GM19043 (cell line): ENCODE measurements at regions not wholly inside any gene's neighbourhood (a gene's known extent, or its start where the extent isn't known, plus 50 kb on each side); places are given as distances from the start of the nearest gene placed in this dataset.
"Not testable (repeated sequence)": the region's sequence is repeated elsewhere in the genome, so short reads cannot be mapped to it uniquely, and the experiment has no call there.

ENCODE experiments used
- ATAC-seq: cut with Tn5 transposase; IDR thresholded peaks from one replicate; pipeline ENCODE4 v1.9.1; 2021; ENCODE audit warnings: low read depth; ENCODE audit not compliant: unreplicated experiment

DNA sequence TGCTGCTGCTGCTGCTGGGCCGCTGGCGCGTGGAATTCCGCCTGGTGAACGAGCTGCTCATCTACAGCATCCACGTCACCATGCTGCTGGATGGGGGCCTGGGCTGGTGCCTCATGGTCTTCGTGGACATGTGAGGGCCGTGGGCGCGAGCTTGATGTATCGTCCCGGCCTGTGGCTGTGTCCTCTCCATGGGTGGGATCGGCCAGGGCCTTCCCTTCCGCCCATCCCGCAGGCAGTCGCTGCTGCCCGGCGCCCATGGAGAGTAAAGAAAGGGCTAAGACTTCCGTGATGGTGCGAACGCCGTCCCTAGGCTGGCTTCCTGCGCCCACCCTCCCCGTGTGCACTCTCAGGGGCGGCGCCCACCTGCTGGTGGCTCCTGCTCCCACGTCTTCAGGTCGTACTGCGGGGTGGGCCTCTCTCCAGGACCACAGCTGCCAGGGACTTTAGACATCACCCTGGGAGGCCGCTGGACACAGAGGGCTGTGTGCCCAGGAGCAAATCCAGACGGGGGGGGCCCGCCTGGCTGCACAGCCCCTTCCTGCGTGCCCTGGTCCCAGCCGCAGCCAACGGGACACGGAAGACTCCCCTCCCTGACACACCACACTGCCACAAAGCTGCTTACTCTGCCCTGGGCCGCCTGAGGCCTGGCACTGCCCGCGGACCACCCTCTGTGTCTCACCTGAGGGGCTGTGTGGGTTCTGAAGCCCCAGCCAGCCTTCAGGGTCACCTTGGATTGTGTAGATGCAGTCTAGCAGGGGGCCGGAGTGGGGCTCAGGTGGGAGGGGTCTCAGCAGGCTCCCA, 167.5 kb downstream of the SEPTIN7 start:
- ATAC-seq: no peak

DNA sequence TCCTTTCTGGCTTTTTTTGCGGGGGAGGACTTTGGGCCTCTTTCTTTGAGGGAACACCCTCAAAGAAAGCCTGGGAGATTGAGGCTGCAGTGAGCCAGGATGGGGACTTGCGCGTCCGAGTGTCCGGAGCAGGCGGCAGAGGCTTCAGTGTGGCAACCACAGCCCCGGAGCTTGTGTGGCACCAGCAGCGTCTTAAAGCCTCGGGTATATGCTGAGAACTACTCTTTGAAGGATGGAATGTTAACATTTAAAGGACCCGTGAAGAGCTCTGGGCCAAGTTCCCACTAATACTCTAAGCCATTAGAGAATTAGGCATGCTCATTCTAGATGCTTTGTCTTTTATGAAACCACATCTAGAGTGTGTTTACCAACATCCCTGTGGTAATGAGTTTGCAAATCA, 168.2 kb downstream of the SEPTIN7 start:
- ATAC-seq: no peak

DNA sequence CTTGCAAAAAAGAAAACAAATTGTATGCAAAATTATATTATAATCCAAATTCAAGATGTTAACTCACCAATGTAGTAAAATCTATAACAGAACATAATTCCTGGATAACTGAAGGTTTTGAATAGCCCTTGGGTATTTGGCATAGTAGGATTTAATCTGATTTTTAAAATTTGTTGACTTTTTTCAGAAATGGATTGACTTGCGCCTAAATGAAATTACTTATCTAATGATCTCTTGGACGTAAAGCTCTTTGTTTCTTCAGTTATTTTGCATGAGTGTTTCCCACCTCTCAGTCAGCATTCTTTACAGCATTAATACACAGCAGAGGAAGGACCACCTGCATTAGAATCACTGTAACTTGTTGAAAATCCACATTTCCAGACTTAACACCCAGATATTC, 169.6 kb downstream of the SEPTIN7 start:
- no peak for ATAC-seq

DNA sequence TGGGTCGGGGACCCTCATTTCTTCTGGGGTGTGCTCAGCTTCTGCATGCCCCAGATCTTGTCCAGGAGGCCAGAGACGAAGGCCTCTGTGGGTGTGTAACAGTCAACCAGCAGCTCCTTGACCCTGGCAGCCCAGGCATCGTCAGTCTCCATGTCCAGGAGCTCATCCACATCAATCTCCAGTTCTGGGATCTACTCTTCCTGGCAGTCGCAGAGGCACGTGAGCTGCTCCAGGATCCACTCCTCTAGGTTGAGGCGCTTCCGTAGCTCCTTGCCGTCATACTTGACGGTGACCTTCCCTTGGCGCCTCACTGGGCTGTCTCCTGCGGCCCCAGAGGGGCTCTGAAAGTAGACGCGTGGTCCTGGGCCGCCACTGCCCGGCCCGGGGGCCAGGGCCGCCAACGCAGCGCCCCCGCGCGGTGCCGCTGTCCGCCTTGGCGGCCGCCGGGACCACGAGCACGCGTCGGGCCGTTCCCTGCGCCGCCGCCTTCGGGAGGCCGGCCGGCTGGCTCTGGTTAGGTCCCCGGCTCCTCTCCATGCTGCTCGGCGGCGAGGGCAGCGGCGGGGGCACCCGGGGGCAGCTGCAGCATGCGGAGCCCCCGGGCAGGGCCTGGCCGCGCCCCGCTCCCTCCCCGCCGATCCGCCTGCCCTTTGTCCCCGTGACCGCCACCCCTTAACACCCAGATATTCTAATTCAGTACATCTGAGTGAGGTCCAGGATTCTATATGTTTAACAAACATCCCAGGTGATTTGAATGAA, 170.5 kb downstream of the SEPTIN7 start:
- ATAC-seq: no peak

DNA sequence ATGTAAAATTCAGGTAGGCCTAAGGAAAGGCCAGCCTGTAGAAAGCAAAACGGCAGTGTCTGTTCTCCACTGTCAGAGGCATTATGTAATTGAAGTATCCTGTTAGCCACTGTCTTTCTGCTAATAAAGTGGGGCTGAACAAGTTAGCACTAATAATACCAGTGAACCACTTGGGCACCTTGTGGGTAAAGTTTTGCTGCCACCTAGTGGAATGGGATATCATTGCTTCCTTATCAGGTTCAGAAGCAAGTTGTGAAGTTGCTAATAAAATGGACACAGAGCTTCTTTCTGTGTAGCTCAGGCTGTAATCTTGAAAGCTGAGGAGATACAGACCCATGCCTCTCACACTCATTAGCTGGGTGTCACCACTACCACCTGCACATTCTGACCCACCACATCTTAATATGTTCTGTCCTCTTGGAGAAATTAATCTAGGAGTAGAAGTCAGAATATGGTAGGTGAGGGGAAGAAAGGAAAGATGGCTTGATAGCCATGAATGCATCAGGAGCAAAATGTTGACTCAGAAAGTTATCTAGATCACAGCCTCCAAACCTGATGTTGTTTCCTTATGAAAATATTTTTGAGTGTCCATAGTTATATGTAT, 175.1 kb downstream of the SEPTIN7 start:
- peak; percentile 68 for ATAC-seq

DNA sequence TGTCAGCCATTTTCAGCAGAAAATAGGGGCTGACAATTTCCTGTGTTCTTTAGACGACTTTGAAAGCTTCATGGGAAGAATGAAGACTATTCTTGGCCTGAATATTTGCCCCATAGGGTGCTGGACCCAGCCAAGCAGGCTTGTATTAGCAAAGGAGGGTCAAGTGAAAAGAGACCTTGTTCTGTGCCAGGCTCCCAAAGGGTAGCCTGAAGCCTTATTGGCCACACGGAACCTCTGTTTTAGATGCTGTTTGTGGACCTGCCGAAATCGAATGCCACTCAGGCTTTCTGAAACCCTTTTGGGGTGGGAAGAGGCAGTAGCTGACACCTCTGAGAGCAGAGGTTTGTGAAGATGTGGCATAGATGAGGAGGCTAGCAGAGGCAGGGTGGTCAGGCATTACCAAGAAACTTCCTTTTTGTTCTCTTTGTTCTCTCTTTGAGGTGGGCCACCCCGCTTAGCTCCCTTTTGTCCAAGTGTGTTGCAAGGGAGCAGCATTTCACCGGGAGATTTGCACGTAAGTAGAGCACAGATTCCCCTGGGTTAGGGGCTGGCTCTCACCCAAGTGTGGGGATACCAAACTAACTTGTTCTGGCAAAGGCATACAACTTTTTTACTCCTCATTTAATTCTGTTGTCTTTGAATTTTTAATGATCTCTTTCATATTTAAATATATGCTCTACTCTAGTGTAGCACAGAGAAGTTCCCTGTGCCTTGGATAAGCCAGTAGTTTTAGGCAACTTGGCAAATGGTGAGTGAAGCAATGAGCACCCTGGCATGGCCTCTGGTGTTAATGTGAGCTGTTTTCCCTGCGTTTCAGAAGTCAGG, 174.0 kb upstream of the EEPD1 start:
- not testable (repeated sequence) for ATAC-seq

DNA sequence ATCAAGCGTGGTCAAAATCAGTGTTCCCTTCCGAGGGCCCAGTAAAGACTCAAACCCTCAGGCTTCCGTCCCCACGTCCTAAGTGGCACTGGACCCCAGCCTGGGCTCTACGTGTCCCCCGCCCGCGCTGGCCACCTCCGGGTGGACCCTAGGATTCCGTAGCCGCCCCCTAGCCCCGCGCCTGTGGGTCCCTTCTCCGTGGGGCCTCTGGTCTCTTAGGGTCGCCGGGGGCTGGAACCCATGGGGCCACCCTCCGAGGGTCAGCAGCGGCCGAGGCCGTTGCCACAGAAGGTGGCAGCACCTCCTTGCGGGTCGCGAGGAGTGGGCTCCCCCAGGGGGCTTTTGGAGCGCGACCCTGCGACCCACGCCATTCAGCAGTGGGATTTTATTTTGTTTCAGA, 170.5 kb upstream of the EEPD1 start:
- ATAC-seq: no peak

DNA sequence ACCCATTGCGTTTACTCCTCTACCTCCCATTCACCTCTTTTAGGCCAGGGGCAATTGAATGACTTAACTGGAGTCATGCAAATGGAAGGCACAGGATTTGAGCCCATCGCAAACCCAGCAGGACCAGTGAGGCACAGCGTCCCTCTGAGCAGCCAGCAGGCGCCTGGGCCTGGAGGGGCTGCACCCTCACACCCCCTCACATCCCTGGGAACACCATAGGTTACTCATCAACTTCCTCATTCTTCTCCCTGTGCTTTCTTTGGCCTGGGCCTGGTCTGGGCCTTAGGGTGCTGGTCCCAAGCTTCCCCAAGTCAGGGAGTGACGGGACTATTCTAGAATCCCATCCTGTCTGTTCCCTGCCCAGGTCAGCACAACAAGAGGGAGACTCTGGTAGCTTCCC, 169.4 kb upstream of the EEPD1 start:
- no peak for ATAC-seq

DNA sequence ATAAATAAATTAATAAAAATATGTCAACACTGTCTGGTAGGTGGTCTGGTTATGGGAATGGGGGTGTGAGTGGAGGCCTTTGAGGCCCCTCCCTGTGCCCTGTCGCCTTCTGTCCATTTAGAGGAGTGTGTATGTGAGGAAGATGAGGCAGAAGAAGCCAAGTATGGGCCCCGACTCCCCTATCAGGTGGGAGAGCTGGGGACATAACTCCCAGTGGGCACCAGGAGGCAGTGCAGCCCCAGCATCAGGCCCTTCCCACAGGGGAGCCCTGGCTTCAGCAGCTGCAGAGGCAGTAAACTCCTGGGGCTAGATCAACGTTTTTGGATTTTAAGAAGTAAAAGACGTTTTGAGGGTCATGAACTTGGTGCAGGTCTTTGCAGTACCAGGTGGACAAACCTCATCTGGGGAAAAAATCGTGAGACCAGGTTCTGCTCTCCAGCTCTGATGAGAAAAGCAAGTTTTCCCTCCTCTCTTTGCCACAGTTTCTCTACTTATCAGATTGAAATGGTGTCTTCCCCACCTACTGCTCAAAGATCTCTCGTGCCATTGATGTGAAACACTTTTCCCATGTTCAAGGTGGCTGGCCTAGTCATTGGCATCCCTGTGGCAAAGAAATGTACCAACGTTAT, 167.8 kb upstream of the EEPD1 start:
- ATAC-seq: peak; percentile 77

DNA sequence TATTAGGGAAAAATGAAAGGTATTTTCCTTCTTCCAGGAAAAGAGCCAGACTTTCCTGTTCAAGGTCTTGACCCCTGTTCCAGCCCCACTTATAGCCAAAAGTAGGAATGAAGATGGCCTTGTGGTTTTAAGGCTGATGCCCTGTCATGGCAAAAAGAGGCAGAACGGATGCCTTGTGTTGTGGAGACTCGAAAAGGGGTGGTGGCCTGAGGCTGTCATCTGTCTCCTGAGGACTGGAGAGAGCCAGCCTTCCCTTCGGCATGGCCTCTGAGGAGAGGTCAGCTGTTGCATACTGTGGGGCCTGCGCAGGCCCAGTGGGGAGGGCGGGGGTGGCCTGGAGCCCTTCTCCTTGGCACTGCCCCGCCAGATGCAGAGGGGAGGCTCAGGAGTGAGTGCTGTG, 166.0 kb upstream of the EEPD1 start:
- ATAC-seq: no peak

DNA sequence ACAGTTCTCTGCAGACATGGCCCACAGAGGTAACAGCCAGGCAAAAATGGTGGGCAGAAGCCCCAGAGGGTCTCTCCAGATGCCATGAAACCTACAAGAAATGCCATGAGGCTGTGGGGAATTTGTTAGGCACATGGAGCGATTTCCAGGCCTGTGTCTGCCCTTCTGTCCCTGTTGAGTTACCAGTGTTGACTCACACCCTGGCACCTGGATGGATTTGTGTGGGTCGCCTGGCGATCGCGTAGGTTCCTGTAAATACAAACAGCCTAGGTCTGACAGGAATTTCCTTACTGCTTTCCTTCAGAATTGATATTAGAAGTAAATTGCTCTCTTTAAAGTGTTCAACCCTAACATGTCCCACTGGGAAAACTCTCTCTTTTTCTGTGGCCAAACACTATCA, 164.9 kb upstream of the EEPD1 start:
- ATAC-seq: no peak

DNA sequence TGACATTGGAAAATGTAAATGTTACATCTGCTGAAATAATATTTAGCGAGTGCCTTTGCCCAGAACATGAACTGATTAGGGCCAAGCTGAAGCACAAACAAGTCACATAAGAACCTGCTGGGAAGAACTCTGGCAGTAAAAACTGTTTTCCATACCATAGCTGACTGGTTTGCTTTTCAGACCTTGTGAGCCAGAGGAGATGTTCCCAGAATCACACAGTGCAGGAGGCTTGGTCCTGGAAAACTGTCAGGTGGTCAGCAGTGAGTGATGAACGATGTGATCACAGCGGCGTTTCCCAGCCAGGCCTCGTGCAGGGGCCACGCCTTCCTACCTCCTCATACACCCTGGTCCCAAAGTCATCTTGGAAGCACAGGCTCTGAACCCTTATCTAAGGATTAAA, 164.2 kb upstream of the EEPD1 start:
- no peak for ATAC-seq

DNA sequence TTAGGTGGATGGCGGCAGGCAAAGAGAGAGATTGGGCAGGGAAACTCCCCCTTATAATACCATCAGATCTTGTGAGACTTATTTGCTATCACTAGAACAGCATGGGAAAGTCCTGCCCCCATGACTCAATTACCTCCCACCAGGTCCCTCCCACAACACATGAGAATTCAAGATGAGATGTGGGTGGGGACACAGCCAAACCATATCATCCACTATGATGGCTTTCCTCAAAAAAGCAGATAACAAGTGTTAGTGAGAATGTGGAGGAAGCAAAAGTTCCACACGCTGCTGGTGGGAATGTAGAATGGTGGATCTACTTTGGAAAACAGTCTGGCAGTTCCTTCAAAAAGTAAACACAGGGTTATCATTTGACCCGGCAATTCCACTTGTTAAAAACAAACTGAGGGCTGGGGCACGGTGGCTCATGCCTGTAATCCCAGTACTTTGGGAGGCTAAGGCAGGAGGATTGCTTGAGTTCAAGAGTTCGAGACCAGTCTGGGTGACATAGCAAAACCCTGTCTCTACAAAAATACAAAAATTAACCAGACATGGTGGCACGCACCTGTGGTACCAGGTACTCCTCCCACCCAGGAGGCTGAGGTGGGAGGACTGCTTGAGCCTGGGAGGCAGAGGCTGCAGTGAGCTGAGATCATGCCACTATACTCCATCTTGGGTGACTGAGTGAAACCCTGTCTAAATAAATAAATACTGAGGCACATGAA, 161.4 kb upstream of the EEPD1 start:
- ATAC-seq: no peak

DNA sequence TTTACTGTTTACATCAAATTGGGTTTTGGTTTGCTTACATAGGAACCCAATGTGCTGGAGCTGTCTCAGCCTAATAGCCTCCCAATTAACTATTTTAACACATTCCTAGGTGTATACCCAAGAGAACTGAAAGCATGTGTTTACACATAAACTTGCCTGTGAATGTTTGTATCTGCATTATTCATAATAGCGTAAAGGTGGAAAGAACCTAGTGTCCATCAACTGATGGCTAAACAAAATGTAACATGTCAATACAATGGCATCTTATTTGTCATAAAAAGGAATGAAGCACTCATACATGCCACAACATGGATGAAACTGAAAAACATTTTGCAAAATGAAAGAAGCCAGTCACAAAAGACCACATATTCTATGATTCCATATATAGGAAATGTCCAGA, 160.6 kb upstream of the EEPD1 start:
- ATAC-seq: no peak

DNA sequence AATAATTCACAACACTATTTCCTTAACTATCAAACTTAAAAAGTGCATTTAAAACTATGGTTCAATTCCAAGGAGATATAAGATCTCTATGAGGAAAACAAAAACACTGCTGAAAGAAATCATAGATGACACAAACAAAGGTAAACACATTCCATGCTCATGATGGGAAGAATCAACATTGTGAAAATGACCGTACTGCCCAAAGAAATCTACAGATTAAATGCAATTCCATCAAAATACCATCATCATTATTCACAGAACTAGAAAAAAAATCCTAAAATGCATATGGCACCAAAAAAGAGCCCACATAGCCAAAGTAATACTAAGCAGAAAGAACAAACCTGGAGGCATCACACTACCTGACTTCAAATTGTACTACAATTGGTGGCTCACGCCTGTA, 159.9 kb upstream of the EEPD1 start:
- ATAC-seq: no peak

DNA sequence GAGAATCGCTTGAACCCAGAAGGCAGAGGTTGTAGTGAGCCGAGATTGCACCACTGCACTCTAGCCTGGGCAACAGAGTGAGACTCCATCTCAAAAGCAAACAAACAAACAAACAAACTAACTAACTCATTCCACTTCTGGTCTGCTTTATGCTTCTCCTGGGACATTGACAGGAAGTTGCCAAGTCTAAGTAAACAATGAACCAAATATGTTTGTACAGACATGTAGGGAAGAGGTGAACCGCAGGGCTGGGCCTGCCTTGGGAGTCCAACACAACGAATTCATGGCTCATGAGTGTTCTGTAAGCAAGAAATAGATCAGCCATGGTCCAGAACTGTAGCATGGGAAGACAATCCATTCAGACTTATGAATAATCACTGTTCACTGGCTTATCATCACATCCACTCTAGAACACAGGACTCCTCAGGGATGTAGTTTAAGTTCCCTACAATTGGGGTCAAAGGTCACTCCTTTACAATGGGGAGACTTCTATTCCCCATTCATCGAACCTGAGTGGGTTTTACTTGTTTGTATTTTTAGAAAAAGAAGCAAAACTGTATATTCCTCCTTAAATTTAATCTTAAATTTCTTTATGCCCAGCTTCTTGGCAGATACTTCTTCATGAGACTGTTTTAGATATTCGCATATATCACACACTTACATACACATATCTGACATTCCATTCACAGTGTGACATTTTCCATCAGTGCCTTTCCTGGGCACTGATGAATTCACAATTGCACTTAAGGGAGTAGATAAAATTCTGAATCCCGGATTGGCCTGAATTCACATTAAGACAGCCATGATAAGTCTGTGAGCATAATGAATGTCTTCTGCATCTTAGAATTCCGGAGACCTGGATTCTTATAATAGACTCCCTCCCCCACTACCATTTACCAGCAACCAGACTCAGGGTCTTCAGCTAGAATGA, 159.1 kb upstream of the EEPD1 start:
- no peak for ATAC-seq

DNA sequence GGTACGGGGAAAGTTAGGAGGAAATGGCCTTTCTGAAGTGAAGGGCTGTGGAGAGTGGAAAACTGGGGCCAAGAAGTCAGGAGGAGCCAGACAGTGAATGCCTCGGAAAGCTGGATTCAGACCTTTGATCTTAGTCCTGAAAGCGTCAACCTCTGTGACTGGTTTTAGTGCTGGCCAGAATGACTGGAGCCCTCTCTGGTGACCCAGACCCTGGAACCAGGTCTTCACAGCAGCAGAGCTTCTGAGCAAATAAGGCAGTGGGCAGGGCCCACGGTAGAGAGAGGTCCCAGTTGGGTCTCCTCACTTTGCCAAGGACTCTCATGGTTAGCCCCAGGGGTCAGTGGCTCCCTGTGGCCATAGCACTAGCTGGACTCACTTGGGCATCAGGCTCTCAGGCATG, 157.7 kb upstream of the EEPD1 start:
- no peak for ATAC-seq

DNA sequence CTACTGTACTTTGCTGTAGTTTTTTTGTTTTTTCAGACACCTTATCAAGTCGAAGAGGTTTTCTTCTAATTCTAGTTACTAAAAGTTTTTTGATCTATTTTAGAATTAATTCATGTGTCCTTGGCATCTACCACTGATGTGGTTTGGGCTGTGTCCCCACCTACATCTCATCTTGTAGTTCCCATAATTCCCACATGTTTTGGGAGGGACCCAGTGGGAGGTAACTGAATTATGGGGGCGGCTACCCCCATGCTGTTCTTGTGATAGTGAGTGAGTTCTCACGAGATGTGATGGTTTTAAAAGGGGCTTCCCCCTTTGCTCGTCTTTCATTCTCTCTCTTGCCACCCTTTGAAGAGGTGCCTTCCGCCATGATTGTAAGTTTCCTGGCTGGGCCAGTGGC, 154.6 kb upstream of the EEPD1 start:
- no peak for ATAC-seq

DNA sequence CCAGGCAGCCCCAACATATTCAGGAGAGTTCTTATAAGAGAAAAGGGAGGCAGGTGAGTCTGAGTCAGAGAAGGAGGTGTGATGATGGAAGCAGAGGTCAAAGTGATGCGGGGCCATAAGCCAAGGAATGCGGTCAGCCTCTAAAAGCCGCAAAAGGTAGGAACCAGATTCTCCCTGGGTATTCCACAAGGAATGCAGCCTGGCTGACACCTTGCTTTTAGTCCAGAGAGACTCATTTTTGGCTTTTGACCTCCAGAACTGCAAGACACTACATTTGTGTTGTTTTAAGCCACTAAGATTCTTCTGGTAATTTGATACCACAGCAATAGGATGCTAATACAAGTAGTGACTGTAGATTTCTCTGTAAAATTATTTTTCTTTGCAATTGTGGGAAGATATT, 151.5 kb upstream of the EEPD1 start:
- ATAC-seq: no peak
